H9 (cell line): ENCODE measurements at regions not wholly inside any gene's neighbourhood (a gene's known extent, or its start where the extent isn't known, plus 50 kb on each side); places are given as distances from the start of the nearest gene placed in this dataset.

Source experiments
- DNase-seq: peaks from one replicate; pipeline ENCODE4 v3.0.0-alpha.2; 2017
- H2AFZ ChIP-seq: one replicate; pipeline ENCODE4 v1.6.1; 2013; ENCODE audit warnings: mild to moderate bottlenecking, low read length, control low read depth, moderate library complexity
- H2AK5ac ChIP-seq: 2 replicates; pipeline ENCODE4 v1.6.1; 2013; ENCODE audit warnings: low read length, control low read depth, mixed read lengths; ENCODE audit not compliant: insufficient read length
- H2BK120ac ChIP-seq: one replicate; pipeline ENCODE4 v1.6.1; 2013; ENCODE audit warnings: low read depth, mild to moderate bottlenecking, low read length, control low read depth, inconsistent platforms; ENCODE audit not compliant: poor library complexity, severe bottlenecking
- H2BK12ac ChIP-seq: 2 replicates; pipeline ENCODE4 v1.6.1; 2013; ENCODE audit warnings: low read length, control low read depth, mixed read lengths, low read depth; ENCODE audit not compliant: insufficient read length
- H2BK15ac ChIP-seq: 2 replicates; pipeline ENCODE4 v1.6.1; 2013; ENCODE audit warnings: low read depth, low read length, control low read depth
- H2BK20ac ChIP-seq: one replicate; pipeline ENCODE4 v1.6.1; 2013; ENCODE audit warnings: low read depth, mild to moderate bottlenecking, low read length, control low read depth, inconsistent platforms; ENCODE audit not compliant: poor library complexity, severe bottlenecking
- H2BK5ac ChIP-seq: 2 replicates; pipeline ENCODE4 v1.6.1; 2013; ENCODE audit warnings: low read length, control low read depth, mixed read lengths; ENCODE audit not compliant: insufficient read length
- H3K14ac ChIP-seq: 2 replicates; pipeline ENCODE4 v1.6.1; 2013; ENCODE audit warnings: low read length, control low read depth; ENCODE audit not compliant: insufficient read depth
- H3K18ac ChIP-seq: 2 replicates; pipeline ENCODE4 v1.6.1; 2013; ENCODE audit warnings: low read depth, mild to moderate bottlenecking, mixed read lengths, low read length, control low read depth; ENCODE audit not compliant: insufficient read length
- H3K23ac ChIP-seq: 2 replicates; pipeline ENCODE4 v1.6.1; 2013; ENCODE audit warnings: low read length, control low read depth, mixed read lengths, low read depth; ENCODE audit not compliant: insufficient read length
- H3K23me2 ChIP-seq: 2 replicates; pipeline ENCODE4 v1.6.1; 2013; ENCODE audit warnings: low read depth, mild to moderate bottlenecking, mixed read lengths, low read length, control low read depth; ENCODE audit not compliant: insufficient read length, poor library complexity, severe bottlenecking
- H3K27ac ChIP-seq: 2 replicates; pipeline ENCODE4 v1.5.1; 2013; ENCODE audit warnings: low read length, control low read depth, mixed read lengths, low read depth; ENCODE audit not compliant: insufficient read length
- H3K27me3 ChIP-seq: 2 replicates; pipeline ENCODE4 v1.6.1; 2013; ENCODE audit warnings: low read length, control low read depth, inconsistent platforms; ENCODE audit not compliant: insufficient read depth
- H3K4ac ChIP-seq: 2 replicates; pipeline ENCODE4 v1.6.1; 2013; ENCODE audit warnings: low read depth, mild to moderate bottlenecking, control low read depth, inconsistent platforms, low read length, moderate library complexity
- H3K4me1 ChIP-seq: 2 replicates; pipeline ENCODE4 v1.6.1; 2013; ENCODE audit warnings: low read length, control low read depth, inconsistent platforms; ENCODE audit not compliant: insufficient read depth
- H3K4me2 ChIP-seq: 2 replicates; pipeline ENCODE4 v1.6.1; 2013; ENCODE audit warnings: low read length, control low read depth, mixed read lengths; ENCODE audit not compliant: insufficient read length, insufficient read depth
- H3K56ac ChIP-seq: 2 replicates; pipeline ENCODE4 v1.6.1; 2013; ENCODE audit warnings: low read depth, mild to moderate bottlenecking, mixed read lengths, low read length, control low read depth; ENCODE audit not compliant: insufficient read length
- H3K79me1 ChIP-seq: 2 replicates; pipeline ENCODE4 v1.6.1; 2013; ENCODE audit warnings: low read depth, mild to moderate bottlenecking, moderate library complexity, low read length, control low read depth, inconsistent platforms; ENCODE audit not compliant: insufficient read depth, poor library complexity, severe bottlenecking
- H3K79me2 ChIP-seq: 2 replicates; pipeline ENCODE4 v1.6.1; 2013; ENCODE audit warnings: low read length, control low read depth, inconsistent platforms; ENCODE audit not compliant: insufficient read depth
- H3K9ac ChIP-seq: 2 replicates; pipeline ENCODE4 v1.6.1; 2013; ENCODE audit warnings: low read length, control low read depth, mixed read lengths; ENCODE audit not compliant: insufficient read length; ENCODE audit errors: extremely low read depth
- H3K9me3 ChIP-seq: one replicate; pipeline ENCODE4 v1.6.1; 2013; ENCODE audit warnings: low read depth, low read length, inconsistent platforms; ENCODE audit not compliant: control insufficient read depth
- H3T11ph ChIP-seq: one replicate; pipeline ENCODE4 v1.6.1; 2013; ENCODE audit warnings: mild to moderate bottlenecking, low read length, control low read depth, inconsistent platforms
- H4K20me1 ChIP-seq: one replicate; pipeline ENCODE4 v1.6.1; 2013; ENCODE audit not compliant: control insufficient read depth, insufficient read length, insufficient read depth
- H4K5ac ChIP-seq: 2 replicates; pipeline ENCODE4 v1.6.1; 2013; ENCODE audit warnings: low read depth, mild to moderate bottlenecking, mixed read lengths, low read length, control low read depth; ENCODE audit not compliant: insufficient read length
- H4K8ac ChIP-seq: replicated peaks from 2 replicates; pipeline ENCODE4 v1.6.1; 2013; ENCODE audit warnings: low read length, control low read depth, mixed read lengths, low read depth; ENCODE audit not compliant: insufficient read length
- H4K91ac ChIP-seq: 2 replicates; pipeline ENCODE4 v1.6.1; 2013; ENCODE audit warnings: low read depth, mild to moderate bottlenecking, moderate library complexity, mixed read lengths, low read length, control low read depth; ENCODE audit not compliant: insufficient read length
- H3K27ac Mint-ChIP-seq, 3 experiments: 2 replicates in 2 of 3; 3 replicates in 1 of 3; pipeline ENCODE4 v1.8.0; 2020 to 2021; ENCODE audit warnings: mixed read lengths in 3 of 3, mild to moderate bottlenecking in 1 of 3, moderate library complexity in 1 of 3
- H3K27me3 Mint-ChIP-seq: 2 replicates; pipeline ENCODE4 v1.8.0; 2021; ENCODE audit warnings: low read depth, mild to moderate bottlenecking, moderate library complexity, mixed read lengths
- H3K36me3 Mint-ChIP-seq, 3 experiments: 2 replicates in 2 of 3; 3 replicates in 1 of 3; pipeline ENCODE4 v1.8.0; 2020 to 2021; ENCODE audit warnings: low read depth in 3 of 3, mixed read lengths in 3 of 3; ENCODE audit not compliant: insufficient read depth in 1 of 3
- H3K4me1 Mint-ChIP-seq, 2 experiments: 2 replicates each; pipeline ENCODE4 v1.8.0; 2020; ENCODE audit warnings: mixed read lengths in 2 of 2
- H3K4me3 Mint-ChIP-seq, 2 experiments: 2 replicates in 1 of 2; 3 replicates in 1 of 2; pipeline ENCODE4 v1.8.0; 2020 to 2021; ENCODE audit warnings: mild to moderate bottlenecking in 2 of 2, mixed read lengths in 2 of 2, moderate library complexity in 1 of 2
- H3K9me3 Mint-ChIP-seq, 2 experiments: 2 replicates in 1 of 2; 3 replicates in 1 of 2; pipeline ENCODE4 v1.8.0; 2020; ENCODE audit warnings: mild to moderate bottlenecking in 2 of 2, mixed read lengths in 2 of 2, moderate library complexity in 1 of 2
- CTCF ChIP-seq: fragments of 200-600 bp; sonication (generic); conservative IDR thresholded peaks from 3 replicates; pipeline ENCODE4 v1.8.0; 2021; ENCODE audit warnings: antibody characterized with exemption, mild to moderate bottlenecking

- H3K9ac ChIP-seq, result no peak overlapping the region
- no peak overlapping the region for H3T11ph ChIP-seq
- TF ChIP-seq CTCF, result no peak
- no peak overlapping the region for H3K14ac ChIP-seq
- no peaks in the 10 kb centered on the region for H3K23me2 ChIP-seq
- H4K5ac ChIP-seq, result no peak overlapping the region
- no peak overlapping the region for H2AFZ ChIP-seq
- H3K36me3 Mint-ChIP-seq, result peaks cover 0 to 4% (median 2%) of the 10 kb centered on the region in 3 experiments; a peak in 2 of 7 replicates
- peaks cover 4 to 6% of the 10 kb centered on the region in 2 experiments; a peak in 2 of 4 replicates for H3K4me1 Mint-ChIP-seq
- DNase-seq, result no peak
- no peaks in the 10 kb centered on the region for H3K27me3 Mint-ChIP-seq
- H4K91ac ChIP-seq, result no peak overlapping the region
- no peak overlapping the region for H2BK12ac ChIP-seq
- H3K18ac ChIP-seq, result no peak overlapping the region
- no peaks in the 10 kb centered on the region for H4K20me1 ChIP-seq
- peaks cover 0 to 6% of the 10 kb centered on the region in 2 experiments; a peak in 3 of 5 replicates for H3K9me3 Mint-ChIP-seq
- no peaks in the 10 kb centered on the region for H3K9me3 ChIP-seq
- no peak overlapping the region for H2BK120ac ChIP-seq
- no peak overlapping the region for H4K8ac ChIP-seq
- no peak overlapping the region for H2BK5ac ChIP-seq
- no peak overlapping the region for H3K23ac ChIP-seq
- H2BK15ac ChIP-seq, result no peak overlapping the region
- H3K4me1 ChIP-seq, result no peaks in the 10 kb centered on the region
- H3K4ac ChIP-seq, result no peak overlapping the region
- H3K79me2 ChIP-seq, result no peaks in the 10 kb centered on the region
- no peak overlapping the region for H3K4me3 Mint-ChIP-seq
- no peak overlapping the region for H2AK5ac ChIP-seq
- no peaks in the 10 kb centered on the region for H3K27me3 ChIP-seq
- no peak overlapping the region for H2BK20ac ChIP-seq
- no peaks in the 10 kb centered on the region for H3K79me1 ChIP-seq
- no peak overlapping the region for H3K56ac ChIP-seq
- no peak overlapping the region; a peak in 1 of 7 replicates for H3K27ac Mint-ChIP-seq
- H3K27ac ChIP-seq, result no peak overlapping the region
- H3K4me2 ChIP-seq, result no peak overlapping the region
Observed at GRCh38 chr4:126530996-126531585, 1101.7 kb upstream of the INTU start.
